ENCODE measurements at regions not wholly inside any gene's neighbourhood (a gene's known extent, or its start where the extent isn't known, plus 50 kb on each side); places are given as distances from the start of the nearest gene placed in this dataset.

- TF ChIP-seq CTCF (IDR thresholded peaks at IDR 0.05; ENCODE audit: poor library complexity) (no peak), EZH2 (IDR thresholded peaks at IDR 0.05; ENCODE audit: borderline replicate concordance) (no peak), EZH2phosphoT487 (IDR thresholded peaks at IDR 0.05; ENCODE audit: low read depth, severe bottlenecking, unreplicated experiment) (no peak)
Measured at GRCh38 chr1:59058665-59059439, 238.0 kb upstream of the FGGY start.

Measured in hepatocyte (in vitro differentiated cells).